GM19043 (cell line): ENCODE measurements at regions not wholly inside any gene's neighbourhood (a gene's known extent, or its start where the extent isn't known, plus 50 kb on each side); places are given as distances from the start of the nearest gene placed in this dataset.

Experiments
- ATAC-seq: cut with Tn5 transposase; IDR thresholded peaks from one replicate; pipeline ENCODE4 v1.9.1; 2021; ENCODE audit warnings: low read depth; ENCODE audit not compliant: unreplicated experiment

DNA sequence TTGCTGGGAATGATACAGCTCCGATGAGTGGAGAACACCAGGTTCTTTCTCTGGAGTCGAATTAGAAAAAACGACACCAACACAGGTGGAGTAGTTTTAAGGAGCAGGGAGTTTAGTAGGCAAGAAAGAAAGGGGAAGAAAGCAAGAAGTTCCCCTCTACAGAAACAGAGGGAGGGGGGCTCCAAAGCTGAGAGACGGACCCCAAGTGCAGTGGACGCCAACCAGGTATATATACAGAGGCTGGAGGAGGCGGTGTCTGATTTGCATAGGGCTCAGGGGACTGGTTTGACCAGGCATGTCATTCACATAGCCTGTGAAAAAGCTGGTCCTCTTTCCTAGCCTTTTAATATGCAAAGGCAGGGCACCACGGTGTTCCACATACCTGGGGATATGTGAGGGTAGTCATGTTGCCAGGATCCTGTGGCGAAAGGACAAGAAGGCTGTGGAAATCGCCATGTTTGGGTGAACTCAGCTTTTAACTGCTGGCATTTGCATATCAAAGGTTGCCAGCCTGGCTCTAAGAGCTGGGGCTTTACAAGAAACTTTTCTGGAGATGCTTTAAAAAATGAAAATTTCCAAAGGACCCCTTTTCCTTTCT is 887.4 kb upstream of the EPHA6 start:
- no peak for ATAC-seq

DNA sequence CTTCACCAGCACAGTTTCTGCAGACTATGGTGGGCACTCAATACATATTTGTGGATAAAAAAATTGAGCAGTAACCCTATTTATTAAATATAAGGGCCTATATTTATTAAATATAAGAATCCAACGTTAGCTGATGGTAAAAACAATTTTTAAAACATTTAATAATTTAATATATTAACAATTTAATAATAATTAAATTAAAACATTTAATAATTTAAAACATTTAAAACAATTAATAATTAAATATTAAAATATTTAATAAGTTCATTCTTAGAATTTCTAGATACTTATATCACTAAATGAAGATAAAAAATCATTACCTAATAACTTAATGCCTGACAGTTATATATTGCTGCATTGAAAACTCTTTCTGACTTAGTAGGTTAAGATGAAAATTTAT is 880.2 kb upstream of the EPHA6 start:
- no peak for ATAC-seq

DNA sequence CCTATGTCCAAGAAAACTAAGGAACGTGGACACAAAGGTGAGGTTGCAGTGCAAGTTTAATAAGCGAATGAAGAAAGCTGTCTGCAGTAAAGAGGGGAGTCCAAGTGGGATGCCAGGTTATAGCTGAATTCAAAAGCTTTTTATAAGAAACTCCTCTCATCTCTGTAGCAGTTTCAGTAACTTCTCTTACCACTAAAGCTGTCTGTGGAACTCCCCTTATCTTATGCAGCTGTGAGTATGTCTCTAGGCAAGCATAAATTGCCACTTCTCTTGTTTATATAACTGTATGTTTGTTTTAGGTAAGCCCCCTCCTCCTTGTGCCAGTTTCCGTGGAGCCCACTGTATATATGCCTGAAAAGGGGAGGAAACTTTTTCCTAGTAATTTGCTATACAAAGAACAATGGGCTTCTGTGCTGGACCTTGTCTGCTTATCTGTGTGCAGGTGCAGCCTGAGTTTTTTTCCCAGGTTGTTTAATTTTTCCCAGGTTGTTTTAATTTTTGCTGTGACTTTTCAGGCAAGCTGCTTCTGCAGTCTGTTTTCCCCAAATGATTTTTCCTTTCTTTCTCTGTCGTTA is 875.1 kb upstream of the EPHA6 start:
- ATAC-seq: no peak

DNA sequence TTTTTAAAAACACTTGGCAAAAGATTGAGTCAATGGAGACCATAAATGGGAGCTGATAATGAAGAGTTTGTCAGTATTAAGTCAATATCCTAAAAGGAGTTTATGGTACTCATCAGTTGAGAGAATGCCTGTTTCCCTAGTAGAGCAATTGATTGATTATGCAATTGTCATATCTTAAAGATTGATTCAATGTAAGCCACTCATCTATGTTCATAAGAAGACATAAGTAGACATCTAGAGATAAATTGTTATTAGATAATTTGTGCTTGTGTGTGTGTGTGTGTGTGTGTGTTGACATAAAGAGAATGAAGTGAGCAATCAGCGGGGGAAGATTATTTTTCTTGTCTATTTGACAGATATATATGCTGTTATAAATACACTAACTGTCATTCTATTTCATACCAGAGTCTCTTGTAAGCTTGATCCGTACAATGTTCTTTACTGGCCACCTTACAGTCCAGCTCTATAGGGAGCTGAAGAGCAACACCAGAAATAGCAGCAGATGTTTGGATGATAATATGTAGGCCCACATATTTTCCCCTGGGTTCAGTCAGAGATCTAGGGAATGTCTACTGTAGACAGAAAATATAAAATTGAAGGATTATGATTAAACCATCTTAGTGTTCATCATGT is 848.6 kb upstream of the EPHA6 start:
- no peak for ATAC-seq

DNA sequence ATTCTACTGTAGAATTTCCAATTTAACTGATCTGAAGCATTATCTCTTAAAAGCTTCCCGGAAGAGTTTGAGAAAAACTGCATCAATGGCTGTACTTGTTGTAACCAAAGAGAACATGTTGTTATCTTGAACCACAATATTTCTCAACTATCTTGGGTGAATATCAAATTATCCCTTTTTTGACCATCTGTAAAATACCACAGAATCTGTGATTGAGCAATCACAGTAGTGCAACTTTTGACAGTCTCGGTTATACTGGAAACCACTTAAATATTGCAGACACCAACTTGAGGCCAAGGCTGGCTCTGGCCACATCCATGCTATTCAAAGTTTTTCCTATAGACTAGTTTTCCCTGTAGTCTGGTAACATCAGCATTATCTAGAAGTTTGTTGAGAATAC is 842.8 kb upstream of the EPHA6 start:
- no peak for ATAC-seq

DNA sequence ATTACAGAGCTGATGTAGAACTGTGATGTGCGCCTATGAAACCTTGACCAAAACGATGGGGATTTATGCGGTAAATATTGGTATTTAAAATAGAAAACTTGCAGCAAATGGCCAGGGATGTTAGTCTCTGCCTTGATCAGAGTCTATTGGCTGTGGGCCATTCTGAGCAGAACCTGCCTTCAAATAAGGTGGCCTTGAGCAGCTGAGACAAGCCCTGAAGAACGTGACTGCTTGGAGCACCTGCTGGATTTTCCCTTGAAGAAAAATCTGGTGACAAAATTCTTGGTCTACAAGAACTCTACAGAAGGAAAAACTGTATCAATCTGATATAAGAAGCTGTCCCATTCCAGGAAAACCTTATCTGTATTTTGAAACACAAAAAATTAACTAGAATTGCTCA is 820.1 kb upstream of the EPHA6 start:
- no peak for ATAC-seq

DNA sequence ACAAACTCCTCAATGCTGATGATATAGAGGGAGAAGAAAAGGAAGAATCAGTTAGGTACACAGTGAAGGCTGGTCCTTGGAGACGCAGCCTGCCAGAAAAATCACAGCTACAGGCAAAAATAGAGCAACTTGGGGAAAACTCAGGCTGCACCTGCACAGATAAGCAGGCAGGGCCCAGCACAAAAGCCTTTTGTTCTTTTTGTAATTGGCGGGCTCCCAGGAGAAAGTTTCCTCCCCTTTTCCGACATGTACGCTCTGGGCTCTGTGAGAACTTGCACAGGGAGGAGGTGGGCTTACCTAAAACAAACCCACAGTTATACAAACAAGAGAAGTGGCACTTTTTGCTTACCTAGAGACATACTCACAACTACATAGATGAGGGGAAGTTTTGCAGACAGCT is 813.4 kb upstream of the EPHA6 start:
- ATAC-seq: no peak

DNA sequence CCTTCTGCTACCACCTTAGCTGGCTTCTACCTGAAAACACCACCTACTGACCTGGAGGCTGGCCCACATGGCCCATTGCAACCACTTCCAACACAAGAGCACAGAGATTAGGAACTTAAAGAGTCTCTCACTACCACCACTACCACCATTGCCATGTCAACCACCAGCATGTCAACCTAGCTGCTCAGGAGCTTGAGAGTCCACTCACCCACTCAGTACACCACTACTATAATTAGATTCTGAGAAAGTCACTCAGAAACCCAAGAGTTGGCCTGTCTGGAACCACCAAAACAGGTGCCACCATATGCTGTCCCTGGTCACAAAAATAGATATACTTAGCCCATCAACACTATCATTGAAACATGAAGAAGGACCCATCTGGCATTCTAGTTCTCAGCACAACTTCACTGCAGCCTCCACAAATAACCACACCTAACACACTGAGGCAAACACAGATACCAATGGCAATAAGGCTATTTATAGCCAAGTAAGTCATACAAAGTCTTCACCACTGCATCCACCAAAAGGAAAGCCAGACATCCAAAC is 806.7 kb upstream of the EPHA6 start:
- ATAC-seq: no peak

DNA sequence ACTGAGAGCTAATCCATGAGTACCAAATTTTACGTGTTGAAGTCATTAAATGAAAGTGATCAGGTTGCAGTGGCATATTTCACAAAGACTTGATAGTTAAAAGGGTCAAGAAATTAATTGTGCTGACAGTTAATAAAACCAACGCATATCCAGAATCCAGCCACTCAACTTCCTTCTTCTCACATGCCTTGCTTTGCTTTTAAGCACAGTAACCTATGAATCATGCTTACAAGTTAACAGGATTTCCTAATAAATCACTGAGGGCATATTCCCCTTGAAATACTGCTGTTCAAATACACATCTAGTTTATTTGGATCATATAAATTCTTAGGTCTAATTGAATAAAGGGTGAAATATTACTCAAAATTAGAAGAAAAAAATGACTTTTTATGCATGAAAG is 801.5 kb upstream of the EPHA6 start:
- no peak for ATAC-seq

DNA sequence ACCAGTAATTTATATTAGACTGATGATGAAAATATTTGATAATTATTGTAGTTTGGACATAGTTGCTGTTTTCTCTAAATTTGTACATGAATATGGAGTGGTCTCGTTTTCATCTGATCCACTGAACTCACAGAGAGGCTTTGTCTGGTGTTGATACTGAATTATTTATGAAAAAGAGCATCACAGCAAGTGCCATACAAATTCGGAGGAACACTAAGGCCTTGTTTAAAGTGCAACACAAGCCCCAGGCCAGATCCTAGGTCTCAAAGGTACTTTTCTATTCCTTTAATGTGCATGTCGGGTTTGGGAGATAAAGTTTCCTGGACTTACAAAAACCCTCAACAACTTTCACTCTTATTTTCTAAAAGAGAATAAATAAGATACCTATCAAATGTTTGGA is 796.8 kb upstream of the EPHA6 start:
- ATAC-seq: no peak

DNA sequence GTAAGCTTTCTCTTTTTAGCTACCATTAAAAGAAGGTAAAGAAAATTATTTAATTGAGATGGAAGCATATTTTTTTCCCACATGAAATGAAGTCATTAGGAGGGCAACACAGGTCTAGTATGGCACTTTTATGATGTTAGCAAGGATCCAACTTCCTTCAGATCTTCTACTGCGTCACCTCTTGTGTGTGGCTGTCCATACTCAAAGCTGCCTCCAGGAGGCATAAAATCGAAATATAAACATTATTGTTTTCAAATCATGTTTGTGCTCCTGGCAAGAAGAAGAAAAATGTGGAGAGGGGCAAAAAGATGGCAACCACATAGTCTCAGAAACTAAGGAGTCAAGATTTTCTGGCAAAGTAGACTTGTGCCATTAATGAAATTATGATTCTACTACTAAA is 791.7 kb upstream of the EPHA6 start:
- no peak for ATAC-seq

DNA sequence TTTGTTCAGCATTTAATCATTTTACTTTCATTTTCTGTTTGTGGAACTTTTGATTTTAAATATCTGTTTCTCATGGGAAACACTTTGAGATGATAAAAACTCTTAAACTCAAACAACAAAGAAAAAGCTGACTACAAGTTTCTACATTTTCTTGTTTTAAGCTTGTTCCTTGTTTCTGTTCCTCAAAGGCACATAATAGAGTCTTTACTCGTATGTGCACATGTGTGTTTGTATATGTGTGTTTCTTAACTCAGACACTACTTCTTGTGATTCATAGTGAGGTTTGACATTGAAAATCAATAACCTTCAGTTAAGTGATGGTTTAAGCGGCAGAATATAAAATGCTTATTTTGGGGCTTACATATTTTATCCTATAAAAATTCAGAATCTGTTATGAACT is 786.7 kb upstream of the EPHA6 start:
- ATAC-seq: no peak

DNA sequence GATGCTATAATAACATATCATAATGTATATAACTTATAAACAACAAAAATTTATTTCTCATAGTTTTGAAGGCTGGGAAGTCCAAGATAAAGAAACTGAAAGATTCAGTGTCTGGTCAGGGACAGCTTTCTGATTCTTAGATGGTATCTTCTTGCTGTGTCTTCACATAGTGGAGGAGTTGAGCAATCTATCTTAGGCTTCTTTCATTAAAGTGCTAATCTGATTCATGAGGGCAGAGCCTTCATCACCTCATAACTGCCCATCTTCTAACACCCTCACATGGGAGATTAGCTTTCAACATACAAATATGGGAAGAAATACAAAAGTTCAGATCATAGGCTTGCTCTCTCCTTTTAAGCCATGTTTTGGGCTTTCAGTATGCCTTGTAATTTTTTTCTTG is 774.8 kb upstream of the EPHA6 start:
- ATAC-seq: no peak

DNA sequence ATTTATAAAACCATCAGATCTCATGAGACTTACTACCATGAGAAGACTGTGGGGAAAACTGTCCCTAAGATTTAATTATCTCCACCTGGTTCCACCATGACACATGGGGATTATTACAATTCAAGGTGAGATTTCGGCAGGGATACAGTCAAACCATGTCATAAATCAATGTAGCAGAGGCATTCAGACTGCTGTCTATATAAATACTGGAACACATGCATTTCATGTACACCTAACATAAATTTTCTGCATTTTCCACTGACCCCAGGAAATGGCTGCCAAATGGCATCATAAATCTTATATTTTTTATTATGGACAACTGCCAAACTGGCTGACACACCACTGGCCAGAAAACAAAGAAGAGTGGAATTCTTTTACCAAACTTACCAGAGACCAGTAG is 755.1 kb upstream of the EPHA6 start:
- no peak for ATAC-seq

DNA sequence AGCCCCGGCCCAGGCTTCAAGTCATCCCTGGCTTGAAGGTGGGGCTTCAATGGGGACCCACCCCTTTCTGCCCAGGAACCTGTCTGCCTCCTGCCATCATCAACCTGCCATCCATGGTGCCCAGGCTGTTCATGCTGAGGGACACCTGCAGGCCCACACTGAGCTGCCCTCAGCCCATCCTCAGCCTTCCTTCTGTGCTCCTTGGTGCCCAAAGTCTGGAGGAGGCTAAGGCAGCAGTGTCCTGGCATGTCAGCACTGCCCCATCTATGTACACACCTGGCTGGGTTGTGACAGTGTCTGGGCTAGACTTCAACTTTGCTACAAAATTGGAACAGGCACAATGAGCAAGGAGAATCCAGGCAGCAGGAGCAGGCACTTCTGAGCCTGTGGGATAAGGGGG is 745.3 kb upstream of the EPHA6 start:
- no peak for ATAC-seq

DNA sequence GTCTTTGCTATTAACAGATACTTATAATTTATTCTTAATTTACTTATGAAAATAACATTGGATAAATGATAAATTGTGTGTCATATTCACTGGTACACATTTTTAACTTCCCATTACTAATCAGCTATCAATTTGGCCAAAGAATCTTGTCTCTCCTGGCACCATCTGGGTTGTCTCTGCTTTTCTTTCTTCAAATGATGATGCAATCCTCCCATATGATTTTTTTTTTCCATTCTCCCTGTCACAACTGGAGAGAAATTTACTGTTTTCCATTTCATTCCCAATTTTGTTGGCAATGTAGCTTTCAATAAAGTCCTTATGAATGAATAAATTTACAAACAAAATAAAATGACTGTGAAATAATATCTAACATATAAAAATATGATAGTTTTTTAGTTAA is 743.7 kb upstream of the EPHA6 start:
- no peak for ATAC-seq

DNA sequence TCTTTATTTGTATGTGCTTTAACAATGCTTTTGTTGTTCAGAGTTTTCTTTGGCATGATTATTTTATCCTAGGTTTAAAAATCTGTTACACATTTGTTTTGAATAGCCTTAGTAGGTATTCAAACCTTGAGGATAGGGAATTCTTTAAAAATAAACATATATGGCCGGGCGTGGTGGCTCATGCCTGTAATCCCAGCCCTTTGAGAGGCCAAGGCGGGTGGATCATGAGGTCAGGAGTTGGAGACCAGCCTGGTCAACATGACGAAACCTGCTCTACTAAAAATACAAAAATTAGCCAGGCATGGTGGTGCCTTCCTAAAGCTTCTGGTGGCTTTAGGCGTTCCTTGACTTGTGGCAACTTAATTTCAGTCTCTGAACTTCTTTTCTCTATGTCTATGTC is 743.3 kb upstream of the EPHA6 start:
- no peak for ATAC-seq

DNA sequence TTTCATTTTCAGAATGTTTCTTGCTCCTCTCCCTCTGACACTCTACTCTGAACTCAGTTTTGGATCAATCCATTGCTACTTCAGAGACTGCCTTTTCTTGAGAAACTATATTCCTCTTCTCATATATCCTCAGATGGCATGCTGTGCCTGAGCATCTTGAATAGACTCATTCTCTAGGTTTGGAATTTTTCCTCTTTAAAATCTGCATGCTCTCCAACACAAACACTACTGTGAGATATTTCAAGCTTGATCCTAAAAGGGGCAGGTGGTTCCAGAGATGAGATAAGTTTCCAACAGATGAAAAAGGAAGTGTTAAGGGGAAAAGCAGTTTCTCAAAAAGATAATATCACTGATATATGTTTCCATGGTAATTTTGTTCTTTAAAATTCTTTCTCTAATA is 742.2 kb upstream of the EPHA6 start:
- no peak for ATAC-seq

DNA sequence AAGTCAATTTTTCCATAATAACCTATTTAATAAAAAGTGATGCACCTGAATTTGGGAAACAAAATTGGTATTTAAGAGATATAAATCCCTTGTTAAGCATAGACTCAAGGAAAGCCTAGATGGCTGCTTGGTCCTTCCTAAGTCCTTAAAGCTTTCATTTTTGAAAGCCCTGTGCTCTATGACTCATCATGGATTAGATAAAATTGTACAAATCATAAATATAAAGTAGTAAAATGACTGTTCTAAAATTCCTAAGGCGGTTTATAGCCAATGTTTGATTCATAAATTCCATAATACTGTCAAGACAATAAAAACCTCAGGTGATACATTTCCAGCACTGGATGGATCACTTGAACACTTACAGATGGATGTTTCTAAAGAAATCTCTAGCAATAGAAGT is 730.8 kb upstream of the EPHA6 start:
- no peak for ATAC-seq

DNA sequence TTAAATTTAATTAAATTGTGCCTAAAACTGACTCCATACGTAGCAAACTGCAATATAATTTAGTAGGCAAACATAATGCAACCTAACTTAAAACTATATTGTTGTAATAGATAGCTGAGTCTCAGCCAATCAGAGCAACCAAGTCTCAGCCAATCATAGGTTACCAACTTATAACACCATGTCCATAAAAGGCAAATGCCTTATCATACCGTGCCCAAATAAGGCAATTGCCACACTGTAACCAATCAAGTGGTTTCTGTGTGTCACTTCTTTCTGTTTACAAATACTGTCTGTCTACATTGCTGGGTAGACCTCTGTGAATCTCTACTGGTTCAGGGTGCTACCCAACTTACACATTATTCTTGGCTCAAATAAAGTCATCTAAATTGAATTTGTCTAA is 728.4 kb upstream of the EPHA6 start:
- no peak for ATAC-seq

DNA sequence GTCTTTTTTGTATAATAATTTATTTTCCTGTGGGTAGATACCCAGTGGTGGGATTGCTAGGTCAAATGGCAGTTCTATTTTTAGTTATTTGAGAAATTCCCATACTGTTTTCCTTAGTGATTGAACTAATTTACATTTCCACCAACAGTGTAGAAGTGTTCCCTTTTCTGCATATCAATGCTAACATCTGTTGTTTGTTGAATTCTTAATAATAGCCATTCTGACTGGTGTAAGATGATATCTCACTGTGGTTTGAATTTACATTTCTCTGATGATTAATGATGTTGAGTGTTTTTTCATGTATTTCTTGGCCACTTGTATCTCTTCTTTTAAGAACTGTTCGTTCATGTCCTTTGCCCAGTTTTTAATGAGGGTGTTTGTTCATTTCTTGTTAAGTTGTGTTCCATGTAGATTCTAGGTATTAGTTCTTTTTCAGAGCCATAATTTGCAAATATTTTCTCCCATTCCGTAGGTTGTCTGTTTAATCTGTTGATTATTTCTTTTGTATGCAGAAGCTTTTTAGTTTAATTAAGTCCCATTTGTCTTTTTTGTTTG is 713.3 kb upstream of the EPHA6 start:
- ATAC-seq: no peak

DNA sequence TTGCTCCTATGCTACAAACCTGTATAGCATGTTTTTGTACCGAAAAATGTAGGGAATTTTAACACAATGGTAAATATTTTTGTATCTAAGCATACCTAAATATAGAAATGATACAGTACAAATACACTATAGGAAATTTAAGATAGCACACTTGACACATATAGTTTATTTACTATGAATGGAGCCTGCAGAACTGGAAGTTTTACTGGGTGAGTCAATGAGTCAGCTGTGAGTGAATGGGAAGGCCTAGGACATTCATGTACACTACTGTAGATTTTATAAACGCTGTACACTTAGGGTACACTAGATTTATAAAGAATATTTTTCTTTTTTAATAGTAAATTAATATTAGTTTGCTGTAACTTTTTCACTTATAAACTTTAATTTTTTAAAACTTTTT is 707.7 kb upstream of the EPHA6 start:
- ATAC-seq: no peak
